ENCODE measurements at regions not wholly inside any gene's neighbourhood (a gene's known extent, or its start where the extent isn't known, plus 50 kb on each side); places are given as distances from the start of the nearest gene placed in this dataset.

- Histone ChIP-seq H3K36me3 (no peaks in the 10 kb centered on the region), H3K4me1 (peaks cover 0 to 19% (median 0%) of the 10 kb centered on the region in 12 donors), H3K9me3 (peaks cover 0 to 19% (median 0%) of the 10 kb centered on the region in 12 donors), H3K27ac (peak overlapping the region in 1 of 12 donors; percentile 44), H3K27me3 (no peaks in the 10 kb centered on the region), H3K4me3 (no peak overlapping the region)
- no peak for ATAC-seq
- DNase-seq, result no peak
- no peak for TF ChIP-seq POLR2A (IDR thresholded peaks at IDR 0.05)
- TF ChIP-seq, protein P1, sequence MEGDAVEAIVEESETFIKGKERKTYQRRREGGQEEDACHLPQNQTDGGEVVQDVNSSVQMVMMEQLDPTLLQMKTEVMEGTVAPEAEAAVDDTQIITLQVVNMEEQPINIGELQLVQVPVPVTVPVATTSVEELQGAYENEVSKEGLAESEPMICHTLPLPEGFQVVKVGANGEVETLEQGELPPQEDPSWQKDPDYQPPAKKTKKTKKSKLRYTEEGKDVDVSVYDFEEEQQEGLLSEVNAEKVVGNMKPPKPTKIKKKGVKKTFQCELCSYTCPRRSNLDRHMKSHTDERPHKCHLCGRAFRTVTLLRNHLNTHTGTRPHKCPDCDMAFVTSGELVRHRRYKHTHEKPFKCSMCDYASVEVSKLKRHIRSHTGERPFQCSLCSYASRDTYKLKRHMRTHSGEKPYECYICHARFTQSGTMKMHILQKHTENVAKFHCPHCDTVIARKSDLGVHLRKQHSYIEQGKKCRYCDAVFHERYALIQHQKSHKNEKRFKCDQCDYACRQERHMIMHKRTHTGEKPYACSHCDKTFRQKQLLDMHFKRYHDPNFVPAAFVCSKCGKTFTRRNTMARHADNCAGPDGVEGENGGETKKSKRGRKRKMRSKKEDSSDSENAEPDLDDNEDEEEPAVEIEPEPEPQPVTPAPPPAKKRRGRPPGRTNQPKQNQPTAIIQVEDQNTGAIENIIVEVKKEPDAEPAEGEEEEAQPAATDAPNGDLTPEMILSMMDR (IDR thresholded peaks at IDR 0.05), result no peak
- intact Hi-C loops (cut with DNase I), result no loop called here
- WGBS, 4 donors, result 90 to 94% (median 93%) methylated on average over 3 of the region's 3 CpGs
Observed at GRCh38 chr17:33560871-33561270, 267.8 kb upstream of the ASIC2 start.

GRCh38 chr17:33561569-33562334, 268.7 kb upstream of the ASIC2 start:
- peak overlapping the region in 1 of 12 donors; percentile 44 for H3K27ac ChIP-seq
- intact Hi-C loops (cut with DNase I), result no loop called here
- TF ChIP-seq, protein P1 (IDR thresholded peaks at IDR 0.05), result no peak
- TF ChIP-seq POLR2A (IDR thresholded peaks at IDR 0.05), result no peak
- peaks cover 0 to 19% (median 0%) of the 10 kb centered on the region in 12 donors for H3K4me1 ChIP-seq
- WGBS, 4 donors, result 45 to 67% (median 48%) methylated on average over 11 of the region's 11 CpGs
- DNase-seq (no peak), ATAC-seq (no peak)
- no peaks in the 10 kb centered on the region for H3K27me3 ChIP-seq
- H3K9me3 ChIP-seq, result peaks cover 0 to 19% (median 0%) of the 10 kb centered on the region in 12 donors
- no peaks in the 10 kb centered on the region for H3K36me3 ChIP-seq
- H3K4me3 ChIP-seq, result no peak overlapping the region

GRCh38 chr17:33562792-33563191, 269.7 kb upstream of the ASIC2 start:
- DNase-seq (no peak), ATAC-seq (no peak)
- no peak for TF ChIP-seq POLR2A (IDR thresholded peaks at IDR 0.05)
- TF ChIP-seq, protein P1 (IDR thresholded peaks at IDR 0.05), result no peak
- no peaks in the 10 kb centered on the region for H3K27me3 ChIP-seq
- peaks cover 0 to 19% (median 0%) of the 10 kb centered on the region in 12 donors for H3K4me1 ChIP-seq
- no peak overlapping the region for H3K27ac ChIP-seq
- intact Hi-C loops (cut with DNase I), result no loop called here
- no peaks in the 10 kb centered on the region for H3K36me3 ChIP-seq
- no peak overlapping the region for H3K4me3 ChIP-seq
- 60 to 91% (median 76%) methylated on average over 1 of the region's 1 CpG for WGBS, 4 donors
- peaks cover 0 to 13% (median 0%) of the 10 kb centered on the region in 12 donors for H3K9me3 ChIP-seq

GRCh38 chr17:33564146-33564545, 271.1 kb upstream of the ASIC2 start:
- 71 to 79% (median 73%) methylated on average over 3 of the region's 3 CpGs for WGBS, 4 donors
- ATAC-seq (no peak), DNase-seq (no peak)
- TF ChIP-seq, protein P1 (IDR thresholded peaks at IDR 0.05), result no peak
- TF ChIP-seq POLR2A (IDR thresholded peaks at IDR 0.05), result no peak
- H3K27me3 ChIP-seq, result no peaks in the 10 kb centered on the region
- intact Hi-C loops (cut with DNase I), result no loop called here
- H3K27ac ChIP-seq, result no peak overlapping the region
- peaks cover 0 to 19% (median 0%) of the 10 kb centered on the region in 12 donors for H3K4me1 ChIP-seq
- no peak overlapping the region for H3K4me3 ChIP-seq
- no peaks in the 10 kb centered on the region for H3K36me3 ChIP-seq
- no peaks in the 10 kb centered on the region for H3K9me3 ChIP-seq

Measured in heart left ventricle (tissue), 16 donors.